Smooth muscle cell (in vitro differentiated cells): ENCODE measurements at regions not wholly inside any gene's neighbourhood (a gene's known extent, or its start where the extent isn't known, plus 50 kb on each side); places are given as distances from the start of the nearest gene placed in this dataset.

ENCODE experiments used
- DNase-seq: peaks from one replicate; lab custom pipeline; 2025; ENCODE audit not compliant: unreplicated experiment; lab: John Stamatoyannopoulos, UW
- H2AFZ ChIP-seq: fragments of 200-600 bp; sonication (generic); 2 replicates; pipeline ENCODE4 v1.6.0; 2016; ENCODE audit warnings: antibody characterized with exemption, low read depth, mild to moderate bottlenecking
- H3F3A ChIP-seq: fragments of 200-600 bp; sonication (generic); 2 replicates; pipeline ENCODE4 v1.6.0; 2017; ENCODE audit warnings: antibody characterized with exemption, low read depth
- H3K27ac ChIP-seq: fragments of 200-600 bp; sonication (generic); 2 replicates; pipeline ENCODE4 v1.5.1; 2016; ENCODE audit warnings: low read depth, mild to moderate bottlenecking
- H3K27me3 ChIP-seq: fragments of 200-600 bp; sonication (generic); 2 replicates; pipeline ENCODE4 v1.6.1; 2016; ENCODE audit warnings: low read depth, mild to moderate bottlenecking
- H3K36me3 ChIP-seq: fragments of 200-600 bp; sonication (generic); 2 replicates; pipeline ENCODE4 v1.5.1; 2016; ENCODE audit warnings: low read depth
- H3K4me1 ChIP-seq: fragments of 200-600 bp; sonication (generic); 2 replicates; pipeline ENCODE4 v1.5.1; 2016; ENCODE audit warnings: low read depth
- H3K4me2 ChIP-seq: fragments of 200-600 bp; sonication (generic); 2 replicates; pipeline ENCODE4 v1.6.0; 2016; ENCODE audit warnings: mild to moderate bottlenecking
- H3K4me3 ChIP-seq: fragments of 200-600 bp; sonication (generic); 2 replicates; pipeline ENCODE4 v1.5.1; 2016; ENCODE audit warnings: mild to moderate bottlenecking
- H3K79me2 ChIP-seq: fragments of 200-600 bp; sonication (generic); 2 replicates; pipeline ENCODE4 v1.6.0; 2016; ENCODE audit warnings: low read depth, mild to moderate bottlenecking
- H3K9ac ChIP-seq: fragments of 200-600 bp; sonication (generic); 2 replicates; pipeline ENCODE4 v1.6.0; 2016; ENCODE audit warnings: low read depth
- H3K9me3 ChIP-seq: fragments of 200-600 bp; sonication (generic); replicated peaks from 2 replicates; pipeline ENCODE4 v1.5.1; 2016; ENCODE audit warnings: low read depth
- H4K20me1 ChIP-seq: fragments of 200-600 bp; sonication (generic); 2 replicates; pipeline ENCODE4 v1.6.0; 2016; ENCODE audit warnings: low read depth
- WGBS: methylation state at CpG from one replicate; pipeline ENCODE4 v1.1.7; 2016; ENCODE audit warnings: low lambda C conversion rate; 5-methylcytosine and 5-hydroxymethylcytosine counted together
- TF ChIP-seq, protein P1 (sequence below): fragments of 200-600 bp; sonication (generic); IDR thresholded peaks from 2 replicates; pipeline ENCODE4 v1.5.1; 2017; ENCODE audit warnings: borderline replicate concordance, mild to moderate bottlenecking, antibody characterized with exemption; ENCODE audit not compliant: insufficient read depth, poor library complexity, severe bottlenecking

DNA sequence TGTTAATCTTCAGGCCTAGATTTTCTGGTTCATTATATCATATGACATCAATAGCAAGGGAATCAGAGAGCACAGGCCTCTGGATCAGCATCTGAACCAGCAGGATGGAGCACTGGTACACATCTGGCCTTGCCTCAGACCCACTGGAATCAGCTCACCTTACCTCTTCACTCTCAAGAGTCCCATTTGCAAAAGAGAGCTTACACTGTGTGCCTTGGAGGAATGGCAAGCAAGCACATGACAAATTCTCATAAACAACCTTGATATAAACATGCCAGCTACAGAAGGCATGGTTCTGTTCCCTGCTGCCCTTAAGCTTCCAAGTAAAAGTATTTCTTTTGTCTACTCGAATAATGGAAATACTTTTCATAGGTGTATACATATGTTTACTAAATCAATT, 128.6 kb upstream of the CPM start:
- TF ChIP-seq, protein P1, sequence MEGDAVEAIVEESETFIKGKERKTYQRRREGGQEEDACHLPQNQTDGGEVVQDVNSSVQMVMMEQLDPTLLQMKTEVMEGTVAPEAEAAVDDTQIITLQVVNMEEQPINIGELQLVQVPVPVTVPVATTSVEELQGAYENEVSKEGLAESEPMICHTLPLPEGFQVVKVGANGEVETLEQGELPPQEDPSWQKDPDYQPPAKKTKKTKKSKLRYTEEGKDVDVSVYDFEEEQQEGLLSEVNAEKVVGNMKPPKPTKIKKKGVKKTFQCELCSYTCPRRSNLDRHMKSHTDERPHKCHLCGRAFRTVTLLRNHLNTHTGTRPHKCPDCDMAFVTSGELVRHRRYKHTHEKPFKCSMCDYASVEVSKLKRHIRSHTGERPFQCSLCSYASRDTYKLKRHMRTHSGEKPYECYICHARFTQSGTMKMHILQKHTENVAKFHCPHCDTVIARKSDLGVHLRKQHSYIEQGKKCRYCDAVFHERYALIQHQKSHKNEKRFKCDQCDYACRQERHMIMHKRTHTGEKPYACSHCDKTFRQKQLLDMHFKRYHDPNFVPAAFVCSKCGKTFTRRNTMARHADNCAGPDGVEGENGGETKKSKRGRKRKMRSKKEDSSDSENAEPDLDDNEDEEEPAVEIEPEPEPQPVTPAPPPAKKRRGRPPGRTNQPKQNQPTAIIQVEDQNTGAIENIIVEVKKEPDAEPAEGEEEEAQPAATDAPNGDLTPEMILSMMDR, result no peak
- Histone ChIP-seq H3K4me1 (no peaks in the 10 kb centered on the region), H3K79me2 (no peaks in the 10 kb centered on the region), H3K9ac (no peak overlapping the region), H3K27me3 (no peaks in the 10 kb centered on the region), H3K36me3 (no peaks in the 10 kb centered on the region), H3K4me3 (no peak overlapping the region), H2AFZ (no peak overlapping the region), H3F3A (no peaks in the 10 kb centered on the region), H3K27ac (no peak overlapping the region), H3K4me2 (no peak overlapping the region), H3K9me3 (no peaks in the 10 kb centered on the region), H4K20me1 (no peaks in the 10 kb centered on the region)
- 85% methylated on average over 1 of the region's 1 CpG for WGBS
- DNase-seq, result no peak

DNA sequence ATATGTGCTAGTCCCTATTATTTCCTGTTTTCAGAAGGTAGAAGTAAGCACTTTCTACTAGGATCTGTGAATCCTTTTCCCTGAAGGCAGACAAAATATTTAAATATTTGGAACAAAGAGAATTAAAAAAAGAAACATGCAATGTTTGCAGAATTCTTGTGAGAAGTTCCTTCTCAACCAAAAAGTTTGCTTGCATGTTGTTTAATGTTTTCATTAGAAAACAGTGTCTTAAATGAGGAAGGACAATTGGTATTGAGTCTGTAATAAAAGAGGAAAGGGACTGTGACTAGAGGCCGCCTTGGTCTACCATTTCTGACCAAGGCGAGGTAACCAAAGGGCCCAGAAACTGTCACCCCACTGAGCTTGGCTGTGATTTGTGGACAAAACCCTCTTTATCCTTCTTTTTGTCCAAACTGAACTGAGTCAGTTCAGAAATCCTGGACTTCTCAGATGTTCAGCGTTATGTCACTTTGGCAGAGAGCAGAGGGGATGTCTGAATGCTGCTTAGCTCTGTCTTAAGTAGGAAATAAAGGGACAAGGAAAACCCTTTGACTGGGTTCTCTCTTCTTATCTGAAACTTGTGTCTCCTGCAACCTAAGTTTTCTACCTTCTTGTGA, 129.8 kb upstream of the CPM start:
- 94% methylated on average over 3 of the region's 3 CpGs for WGBS
- H4K20me1 ChIP-seq, result no peaks in the 10 kb centered on the region

DNA sequence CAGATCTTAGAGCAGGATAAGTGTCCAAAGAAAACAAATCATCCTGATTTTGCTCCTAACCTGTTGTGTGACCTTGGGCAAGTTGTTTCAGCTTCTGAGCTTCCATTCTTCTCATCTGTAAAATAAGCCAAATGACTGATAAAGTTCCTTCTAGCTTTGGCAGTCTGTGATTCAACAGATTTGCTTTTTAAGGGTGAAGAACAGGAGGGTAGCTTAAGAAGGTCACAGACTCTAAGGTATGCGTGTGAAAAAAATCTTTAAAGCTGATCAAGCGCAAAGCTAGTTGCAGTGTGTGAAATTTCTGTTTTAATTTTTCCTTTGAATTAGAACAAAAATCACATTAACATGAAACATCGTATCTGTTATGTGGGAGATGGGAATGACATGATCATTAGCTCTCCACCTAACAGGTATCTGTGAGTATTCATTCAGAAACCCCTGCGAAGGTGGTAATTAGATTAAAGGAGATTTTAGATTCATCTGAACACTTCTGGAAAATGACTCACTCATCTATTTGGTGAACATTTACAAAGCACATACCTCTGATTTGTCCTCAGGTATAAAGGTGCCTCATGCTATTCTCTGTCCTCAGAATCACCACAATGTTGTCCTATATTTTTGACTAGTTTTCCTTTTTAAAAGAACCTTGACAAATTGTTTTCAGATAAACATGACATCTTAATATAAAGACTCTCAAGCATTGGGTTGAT, 131.9 kb upstream of the CPM start:
- WGBS, result 86% methylated on average over 4 of the region's 4 CpGs
- Histone ChIP-seq H3K79me2 (no peaks in the 10 kb centered on the region), H3F3A (no peaks in the 10 kb centered on the region), H3K9ac (no peak overlapping the region), H3K4me3 (no peak overlapping the region), H2AFZ (no peak overlapping the region), H3K4me2 (no peak overlapping the region), H3K9me3 (no peaks in the 10 kb centered on the region), H3K27me3 (no peaks in the 10 kb centered on the region), H3K36me3 (no peaks in the 10 kb centered on the region), H3K4me1 (no peaks in the 10 kb centered on the region), H4K20me1 (no peaks in the 10 kb centered on the region), H3K27ac (no peak overlapping the region)
- TF ChIP-seq, protein P1, result no peak
- no peak for DNase-seq

More for the DNA sequence above, 129.8 kb upstream of the CPM start:
- TF ChIP-seq, protein P1, result no peak
- DNase-seq, result no peak
- Histone ChIP-seq H3K4me2 (no peak overlapping the region), H2AFZ (no peak overlapping the region), H3K4me1 (no peaks in the 10 kb centered on the region), H3K27ac (no peak overlapping the region), H3F3A (no peaks in the 10 kb centered on the region), H3K36me3 (no peaks in the 10 kb centered on the region), H3K27me3 (no peaks in the 10 kb centered on the region), H3K4me3 (no peak overlapping the region), H3K9ac (no peak overlapping the region), H3K9me3 (no peaks in the 10 kb centered on the region), H3K79me2 (no peaks in the 10 kb centered on the region)

DNA sequence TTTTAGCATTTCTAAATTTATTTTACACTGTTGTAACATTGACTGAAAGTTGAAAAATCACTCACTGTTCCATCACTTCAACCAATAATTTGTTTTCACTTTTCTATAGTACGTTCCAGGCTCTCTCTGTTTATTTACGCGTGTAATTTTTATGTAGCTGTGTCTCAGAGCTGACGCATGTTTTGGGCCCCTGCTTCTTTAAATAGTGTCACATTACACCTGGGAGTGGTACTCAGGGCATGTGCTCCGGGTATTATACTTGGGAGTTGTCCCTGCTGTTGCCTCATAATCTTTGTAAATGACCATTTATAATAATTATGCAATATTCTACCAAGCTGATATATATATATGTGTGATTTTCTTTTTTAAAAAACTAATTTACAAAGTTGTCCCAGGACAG, 132.8 kb upstream of the CPM start:
- Histone ChIP-seq H3K79me2 (no peaks in the 10 kb centered on the region), H3K4me3 (no peak overlapping the region), H2AFZ (no peak overlapping the region), H3K27me3 (no peaks in the 10 kb centered on the region), H3K4me2 (no peak overlapping the region), H4K20me1 (no peaks in the 10 kb centered on the region), H3K9me3 (no peaks in the 10 kb centered on the region), H3K4me1 (no peaks in the 10 kb centered on the region), H3K9ac (no peak overlapping the region), H3F3A (no peaks in the 10 kb centered on the region), H3K27ac (no peak overlapping the region), H3K36me3 (no peaks in the 10 kb centered on the region)
- DNase-seq, result no peak
- 83% methylated on average over 5 of the region's 5 CpGs for WGBS
- TF ChIP-seq, protein P1, result no peak
